ENCODE measurements at regions not wholly inside any gene's neighbourhood (a gene's known extent, or its start where the extent isn't known, plus 50 kb on each side); places are given as distances from the start of the nearest gene placed in this dataset.
"Not testable (repeated sequence)": the region's sequence is repeated elsewhere in the genome, so short reads cannot be mapped to it uniquely, and the experiment has no call there.

GRCh38 chr6:21864206-21864605, 270.7 kb downstream of the SOX4 start:
- in situ Hi-C loops (cut with MboI; ENCODE audit: low pct_unique_long_range_greater_than_20kb, low sequenced_read_pairs): no loop called here
- no peak for DNase-seq

DNA sequence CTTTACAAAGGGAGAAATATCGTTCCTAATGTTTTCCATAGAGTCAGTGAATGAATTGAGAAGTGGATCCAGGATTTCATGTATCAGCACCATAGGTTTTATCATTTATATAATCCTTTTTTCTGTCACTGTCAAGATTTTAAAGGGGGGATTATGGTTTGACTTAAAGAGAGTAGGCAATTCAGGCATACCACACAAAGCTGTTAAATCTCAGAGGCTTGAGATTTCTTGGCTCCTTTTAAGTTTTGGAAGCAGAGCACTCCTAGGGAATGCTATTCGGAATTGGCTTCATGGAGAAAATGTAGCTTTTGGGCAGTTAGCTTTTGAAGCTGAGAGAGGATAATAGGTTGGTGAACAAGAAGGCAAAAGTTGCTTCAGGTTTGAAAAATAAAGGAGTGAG, 274.7 kb downstream of the SOX4 start:
- in situ Hi-C loops (cut with MboI; ENCODE audit: low pct_unique_long_range_greater_than_20kb, low sequenced_read_pairs): no loop called here

GRCh38 chr6:21869085-21869771, 275.7 kb downstream of the SOX4 start:
- no peak for DNase-seq
- in situ Hi-C loops (cut with MboI; ENCODE audit: low pct_unique_long_range_greater_than_20kb, low sequenced_read_pairs): no loop called here

More for the DNA sequence above, 274.7 kb downstream of the SOX4 start:
- no peak for DNase-seq

- DNase-seq: no peak
- in situ Hi-C loops (cut with MboI; ENCODE audit: low pct_unique_long_range_greater_than_20kb, low sequenced_read_pairs): no loop called here
Measured at GRCh38 chr6:21870076-21870730, 276.7 kb downstream of the SOX4 start.

DNA sequence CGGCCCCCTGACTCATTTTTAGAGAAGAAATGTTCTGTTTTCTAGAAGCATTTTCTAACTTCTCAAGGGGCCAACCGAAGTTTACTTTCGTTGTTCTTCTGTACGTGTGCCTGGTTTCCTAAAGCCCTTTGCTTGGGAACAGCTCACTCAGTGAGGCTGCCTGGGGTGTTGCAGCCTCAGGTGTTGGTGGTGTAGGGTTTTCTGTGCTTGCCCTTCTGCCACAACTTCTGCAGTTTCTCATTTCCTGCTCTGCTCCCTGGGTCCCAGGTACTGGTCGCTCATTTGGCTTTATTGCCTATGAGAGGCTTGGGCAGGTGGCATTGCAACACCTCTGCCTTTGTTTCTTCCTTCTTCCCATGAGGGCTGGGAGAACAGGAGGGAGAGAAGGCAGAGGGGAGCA, 278.3 kb downstream of the SOX4 start:
- in situ Hi-C loops (cut with MboI; ENCODE audit: low pct_unique_long_range_greater_than_20kb, low sequenced_read_pairs): no loop called here
- DNase-seq: no peak

GRCh38 chr6:21872749-21873148, 279.2 kb downstream of the SOX4 start:
- no peak for DNase-seq
- in situ Hi-C loops (cut with MboI; ENCODE audit: low pct_unique_long_range_greater_than_20kb, low sequenced_read_pairs): no loop called here

DNA sequence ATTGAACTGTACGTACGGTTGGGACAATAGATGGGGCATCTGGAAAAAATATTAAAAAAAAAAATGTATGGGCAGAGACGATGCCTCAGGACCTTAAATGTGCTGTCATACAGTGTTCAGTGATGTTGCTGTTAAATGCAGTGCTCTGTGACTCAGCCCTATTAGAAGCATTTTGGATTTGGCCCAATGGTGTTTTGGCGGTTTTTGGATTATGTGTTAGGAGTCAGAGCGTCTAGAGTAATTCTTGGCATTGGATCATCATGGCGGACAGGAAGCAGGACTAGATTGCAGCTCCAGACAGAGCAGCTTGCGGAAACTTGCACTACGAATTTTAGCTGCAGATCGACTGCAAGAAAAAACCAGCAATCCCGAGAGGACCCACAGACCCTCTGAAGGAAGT, 280.0 kb downstream of the SOX4 start:
- in situ Hi-C loops (cut with MboI; ENCODE audit: low pct_unique_long_range_greater_than_20kb, low sequenced_read_pairs): no loop called here
- no peak for DNase-seq

DNA sequence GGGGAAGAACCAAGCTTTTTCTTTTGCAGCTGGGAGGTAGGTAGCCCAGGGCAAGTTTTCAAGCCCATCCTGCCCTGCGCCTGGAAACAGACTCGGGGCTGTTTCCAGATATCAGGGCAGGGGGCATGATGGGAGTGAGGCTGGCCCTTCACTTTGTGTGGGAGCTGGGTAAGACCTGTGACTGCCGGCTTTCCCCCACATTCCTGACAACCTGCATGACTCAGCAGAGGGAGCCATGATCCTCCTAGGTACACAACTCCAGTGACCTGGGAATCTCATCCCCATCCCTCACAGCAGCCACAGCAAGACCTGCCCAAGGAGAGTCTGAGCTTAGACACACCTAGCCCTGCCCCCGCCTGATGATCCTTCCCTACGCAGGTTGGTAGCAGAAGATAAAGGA, 280.8 kb downstream of the SOX4 start:
- in situ Hi-C loops (cut with MboI; ENCODE audit: low pct_unique_long_range_greater_than_20kb, low sequenced_read_pairs): no loop called here
- no peak for DNase-seq

DNA sequence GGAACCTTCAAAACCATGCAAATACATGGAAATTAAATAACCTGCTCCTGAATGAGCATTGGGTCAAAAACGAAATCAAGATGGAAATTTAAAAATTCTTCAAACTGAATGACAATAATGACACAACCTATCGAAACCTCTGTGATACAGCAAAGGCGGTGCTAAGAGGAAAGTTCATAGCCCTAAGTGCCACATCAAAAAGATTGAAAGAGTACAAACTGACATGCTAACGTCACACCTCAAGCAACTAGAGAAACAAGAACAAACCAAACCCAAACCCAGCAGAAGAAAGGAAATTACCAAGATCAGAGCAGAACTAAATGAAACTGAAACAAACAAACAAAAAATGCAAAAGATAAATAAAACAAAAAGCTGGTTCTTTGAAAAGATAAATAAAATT, 283.5 kb downstream of the SOX4 start:
- in situ Hi-C loops (cut with MboI; ENCODE audit: low pct_unique_long_range_greater_than_20kb, low sequenced_read_pairs); DNase-seq: not testable (repeated sequence)

DNA sequence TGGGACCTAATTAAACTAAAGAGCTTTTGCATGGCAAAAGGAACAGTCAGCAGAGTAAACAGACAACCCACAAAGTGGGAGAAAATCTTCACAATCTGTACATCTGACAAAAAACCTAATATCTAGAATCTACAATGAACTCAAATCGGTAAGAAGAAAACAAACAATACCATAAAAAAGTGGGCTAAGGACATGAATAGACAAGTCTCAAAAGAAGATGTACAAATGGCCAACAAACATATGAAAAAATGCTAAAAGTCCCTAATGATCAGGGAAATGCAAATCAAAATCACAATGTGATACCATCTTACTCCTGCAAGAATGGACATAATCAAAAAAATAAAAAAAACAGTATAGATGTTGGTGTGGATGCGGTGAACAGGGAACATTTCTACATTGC, 286.7 kb downstream of the SOX4 start:
- DNase-seq: not testable (repeated sequence)

DNA sequence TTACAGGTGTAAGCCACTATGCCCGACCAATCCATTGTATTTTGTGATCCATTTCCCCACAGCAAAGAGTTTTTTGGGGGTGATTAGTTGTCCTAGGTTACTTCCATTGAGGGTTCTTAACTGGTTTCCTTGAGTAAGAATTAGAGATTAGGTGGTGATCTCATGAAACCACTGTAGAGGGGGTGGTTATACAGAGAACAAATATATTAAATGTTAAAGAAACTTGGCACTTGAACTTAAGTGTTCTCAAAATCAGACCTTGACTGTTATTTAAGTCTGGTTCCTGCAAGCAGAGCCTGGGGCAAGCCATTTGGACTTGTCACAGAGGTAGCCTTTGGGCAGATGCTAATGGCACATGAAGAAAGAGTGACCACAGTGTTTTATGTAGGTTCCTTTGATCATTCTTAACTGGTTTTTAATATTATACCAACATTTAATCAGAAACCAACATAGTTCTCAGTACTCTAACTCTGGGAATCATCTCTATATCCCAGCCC, 288.5 kb downstream of the SOX4 start:
- in situ Hi-C loops (cut with MboI; ENCODE audit: low pct_unique_long_range_greater_than_20kb, low sequenced_read_pairs): no loop called here
- no peak for DNase-seq

More for the DNA sequence above, 286.7 kb downstream of the SOX4 start:
- in situ Hi-C loops (cut with MboI; ENCODE audit: low pct_unique_long_range_greater_than_20kb, low sequenced_read_pairs): not testable (repeated sequence)

- in situ Hi-C loops (cut with MboI; ENCODE audit: low pct_unique_long_range_greater_than_20kb, low sequenced_read_pairs): no loop called here
- DNase-seq: no peak
Measured at GRCh38 chr6:21883595-21884328, 290.2 kb downstream of the SOX4 start.

DNA sequence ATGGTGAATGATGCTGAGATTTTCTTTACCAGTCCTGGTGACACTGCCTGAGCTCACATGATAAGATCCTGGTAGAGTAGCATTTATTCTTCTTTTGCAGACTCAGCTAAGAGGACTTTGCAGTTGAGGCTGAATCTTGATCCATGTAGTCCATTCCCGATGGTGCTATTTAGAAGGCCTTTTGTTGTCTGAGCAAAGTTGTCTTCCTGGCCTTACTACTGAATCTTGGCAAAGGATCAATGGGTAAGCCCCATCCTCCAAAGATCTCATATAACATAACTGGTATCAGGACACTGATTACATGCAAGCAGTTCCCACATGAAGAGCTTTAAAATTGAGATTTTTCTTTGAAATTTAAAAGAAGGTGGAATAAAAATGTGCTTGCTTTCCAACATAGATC, 291.6 kb downstream of the SOX4 start:
- in situ Hi-C loops (cut with MboI; ENCODE audit: low pct_unique_long_range_greater_than_20kb, low sequenced_read_pairs): no loop called here
- no peak for DNase-seq

GRCh38 chr6:21885532-21886114, 292.1 kb downstream of the SOX4 start:
- in situ Hi-C loops (cut with MboI; ENCODE audit: low pct_unique_long_range_greater_than_20kb, low sequenced_read_pairs): no loop called here
- no peak for DNase-seq

- DNase-seq: no peak
- in situ Hi-C loops (cut with MboI; ENCODE audit: low pct_unique_long_range_greater_than_20kb, low sequenced_read_pairs): no loop called here
Measured at GRCh38 chr6:21886542-21887151, 293.1 kb downstream of the SOX4 start.

GRCh38 chr6:21887231-21888185, 294.0 kb downstream of the SOX4 start:
- in situ Hi-C loops (cut with MboI; ENCODE audit: low pct_unique_long_range_greater_than_20kb, low sequenced_read_pairs): no loop called here
- no peak for DNase-seq

DNA sequence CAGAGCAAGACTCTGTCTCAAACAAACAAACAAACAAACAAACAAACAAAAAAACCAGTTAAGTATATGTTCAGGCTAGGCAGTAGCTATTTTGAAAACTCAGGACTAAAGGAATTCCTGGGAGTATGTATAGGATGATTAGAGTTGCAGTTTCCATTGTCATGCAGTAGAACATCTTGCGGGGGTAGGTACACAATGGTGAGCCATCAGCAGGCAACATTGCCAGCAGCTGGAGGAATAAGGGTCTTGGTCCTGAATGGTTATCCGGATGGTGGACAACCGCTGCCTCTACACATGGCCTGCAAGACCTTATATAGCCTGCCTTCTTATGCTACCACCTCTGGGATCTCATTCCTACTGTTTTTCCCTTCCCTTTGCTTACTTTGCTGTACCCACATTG, 297.5 kb downstream of the SOX4 start:
- in situ Hi-C loops (cut with MboI; ENCODE audit: low pct_unique_long_range_greater_than_20kb, low sequenced_read_pairs): no loop called here
- DNase-seq: no peak

GRCh38 chr6:21893793-21894192, 300.2 kb downstream of the SOX4 start:
- in situ Hi-C loops (cut with MboI; ENCODE audit: low pct_unique_long_range_greater_than_20kb, low sequenced_read_pairs): no loop called here
- DNase-seq: no peak

All from KBM-7 (cell line).